HG03520 (cell line): ENCODE measurements at regions not wholly inside any gene's neighbourhood (a gene's known extent, or its start where the extent isn't known, plus 50 kb on each side); places are given as distances from the start of the nearest gene placed in this dataset.

ENCODE experiments used
- ATAC-seq: cut with Tn5 transposase; IDR thresholded peaks from one replicate; pipeline ENCODE4 v1.9.1; 2021; ENCODE audit warnings: mild to moderate bottlenecking, moderate library complexity; ENCODE audit not compliant: unreplicated experiment

GRCh38 chr15:69955240-69955894, 142.3 kb downstream of the TLE3 start:
- no peak for ATAC-seq

- ATAC-seq: no peak
Observed at GRCh38 chr15:69956417-69956816, 141.3 kb downstream of the TLE3 start.

DNA sequence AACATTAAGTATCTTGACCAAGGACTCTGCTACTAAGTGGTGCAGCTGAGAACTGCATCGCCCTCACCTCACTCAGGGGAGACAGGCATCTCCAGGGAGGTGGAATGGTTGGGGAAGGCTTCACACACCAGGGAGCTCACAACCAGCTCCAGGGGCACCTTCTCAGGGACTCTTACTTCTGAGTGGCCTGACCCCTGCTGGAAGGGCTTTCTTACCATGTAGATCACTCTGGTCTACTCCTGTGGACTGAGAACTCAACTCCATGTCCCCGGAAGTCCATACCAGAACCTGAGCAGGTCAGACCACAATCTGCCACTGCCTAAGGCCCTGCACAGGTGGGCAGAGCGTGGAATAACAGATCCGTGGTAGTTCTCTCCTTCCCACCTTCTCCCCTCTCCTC, 140.5 kb downstream of the TLE3 start:
- ATAC-seq: no peak

DNA sequence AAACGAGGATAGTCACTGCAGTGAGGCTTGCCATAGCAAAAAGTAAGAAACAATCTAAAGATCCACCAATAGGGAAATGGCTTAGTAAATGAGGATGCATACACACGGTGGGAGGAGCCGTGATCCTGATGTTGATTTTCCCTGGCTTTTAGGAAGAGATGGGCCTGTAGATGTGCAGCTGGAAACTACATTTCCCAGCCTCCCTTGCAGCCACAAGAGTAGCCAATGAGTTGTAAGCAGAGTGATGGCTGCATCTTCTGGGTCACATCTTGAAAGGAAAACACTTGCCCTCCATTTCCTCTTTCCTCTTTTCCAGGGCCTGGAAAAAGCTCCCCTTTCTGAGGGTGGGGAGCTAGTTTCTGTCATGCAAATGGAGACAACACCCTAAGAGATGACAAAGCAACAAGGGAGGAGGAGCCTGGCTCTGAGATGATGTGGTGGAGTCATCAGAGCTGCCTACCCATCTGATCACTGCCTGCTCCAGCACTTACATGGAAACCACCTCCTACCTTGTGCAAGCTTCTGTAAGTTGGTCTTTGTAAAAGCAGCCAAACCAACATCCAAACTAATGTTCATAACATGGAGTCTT, 139.1 kb downstream of the TLE3 start:
- ATAC-seq: no peak

DNA sequence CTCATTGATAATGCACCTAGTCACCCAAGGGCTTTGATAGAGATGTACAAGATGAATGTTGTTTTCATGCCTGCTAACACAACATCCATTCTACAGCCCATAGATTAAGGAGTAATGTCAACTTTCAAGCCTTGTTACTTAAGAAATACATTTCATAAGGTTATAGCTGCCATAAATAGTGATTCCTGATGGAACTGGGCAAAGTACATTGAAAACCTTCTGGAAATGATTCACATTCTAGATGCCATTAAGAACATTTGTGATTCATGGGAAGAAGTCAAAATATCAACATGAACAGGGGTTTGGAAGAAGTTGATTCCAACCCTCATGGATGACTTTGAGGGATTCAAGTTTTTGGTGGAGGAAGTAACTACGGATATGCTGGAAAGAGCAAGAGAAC, 135.2 kb downstream of the TLE3 start:
- no peak for ATAC-seq

GRCh38 chr15:69963385-69963784, 134.3 kb downstream of the TLE3 start:
- no peak for ATAC-seq

DNA sequence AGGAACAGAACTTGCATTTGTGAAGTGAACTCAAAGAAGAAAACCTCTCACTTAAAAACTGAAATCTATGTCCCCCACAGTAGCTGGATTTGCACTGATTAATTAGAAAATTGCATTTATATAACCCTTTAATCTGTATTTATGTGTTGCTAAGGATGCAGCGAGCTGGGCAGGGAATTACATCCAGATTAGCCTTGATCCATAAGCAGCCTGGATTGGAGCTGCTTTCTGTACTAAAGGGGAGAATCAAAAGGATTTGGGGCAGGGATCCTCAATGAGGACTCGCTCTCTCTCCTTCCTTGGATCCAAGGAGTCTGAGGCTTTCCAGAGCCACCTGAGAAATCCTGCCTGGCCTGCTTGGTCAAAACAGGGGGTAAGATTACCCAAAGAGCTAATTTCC, 125.9 kb downstream of the TLE3 start:
- ATAC-seq: no peak

GRCh38 chr15:69972436-69972835, 125.3 kb downstream of the TLE3 start:
- no peak for ATAC-seq

- no peak for ATAC-seq
Observed at GRCh38 chr15:69973102-69973714, 124.5 kb downstream of the TLE3 start.

DNA sequence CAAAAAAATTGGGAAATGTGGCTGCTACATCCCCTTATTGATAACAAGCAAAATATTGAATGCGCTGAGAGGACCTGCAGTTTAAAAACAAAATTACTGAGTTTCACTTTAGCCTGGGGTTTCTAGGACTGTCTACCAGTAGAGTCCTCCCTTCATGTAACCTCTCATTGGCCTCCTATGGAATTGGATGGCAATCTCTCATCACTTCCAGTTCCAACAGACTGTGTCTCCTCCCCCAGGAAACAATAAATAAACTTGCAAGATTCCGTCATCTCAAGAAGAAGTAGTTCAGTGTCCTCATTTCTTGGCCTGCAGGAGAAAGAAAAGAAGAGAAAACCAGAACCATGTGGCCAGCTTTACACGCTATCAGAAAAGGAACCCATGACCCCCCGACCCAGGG, 123.8 kb downstream of the TLE3 start:
- no peak for ATAC-seq

- no peak for ATAC-seq
Observed at GRCh38 chr15:69974321-69974720, 123.4 kb downstream of the TLE3 start.

DNA sequence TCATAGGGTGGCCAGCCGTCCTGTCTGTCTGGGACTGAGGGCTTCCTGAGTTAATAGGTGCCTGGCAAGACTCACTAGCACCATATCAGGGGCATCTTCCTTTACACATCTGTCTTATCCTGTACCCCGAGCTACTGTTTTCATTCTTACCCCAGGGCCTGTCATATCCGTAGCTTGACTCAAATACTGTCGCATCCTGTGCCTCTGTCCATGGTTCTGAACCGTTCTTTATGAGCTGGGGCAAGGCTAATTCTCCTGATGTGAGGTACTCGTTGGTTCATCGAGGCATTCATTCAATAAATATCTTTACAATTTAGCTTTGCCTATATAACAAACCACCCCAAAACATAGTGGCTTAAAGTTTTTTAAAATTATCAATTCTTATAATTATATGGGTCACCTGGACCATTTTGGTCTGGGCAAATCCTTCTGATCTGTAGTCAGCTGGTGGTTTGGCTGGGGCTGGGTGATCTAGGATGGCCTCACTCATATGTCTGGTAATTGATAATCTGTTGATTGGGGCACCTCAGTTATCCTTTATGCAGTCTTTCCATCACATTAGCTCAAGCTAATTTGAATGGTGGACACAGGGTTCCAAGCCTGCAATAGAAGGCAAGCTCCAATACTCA, 121.2 kb downstream of the TLE3 start:
- ATAC-seq: no peak

GRCh38 chr15:69978603-69979002, 119.1 kb downstream of the TLE3 start:
- ATAC-seq: no peak

DNA sequence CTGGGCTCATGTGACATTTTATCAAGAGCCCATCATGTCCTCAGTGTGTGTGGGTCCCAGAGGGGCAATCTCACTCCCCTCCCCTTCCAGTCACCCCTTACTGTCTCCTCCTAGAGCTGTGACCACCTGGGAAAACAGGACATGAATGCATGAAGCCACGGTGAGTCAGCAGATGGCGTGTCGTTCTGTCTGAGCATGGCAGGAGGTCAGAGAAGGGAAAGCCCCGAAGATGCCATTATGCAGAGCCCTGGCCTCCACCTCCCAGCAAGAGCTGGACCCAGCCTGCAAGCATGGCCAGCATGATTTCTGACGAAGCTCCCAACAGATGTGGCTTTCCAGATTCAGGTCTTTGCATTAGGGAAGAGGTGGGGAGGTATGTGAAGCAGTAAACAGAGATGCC, 118.5 kb downstream of the TLE3 start:
- peak; percentile 40 for ATAC-seq

GRCh38 chr15:69979783-69980182, 117.9 kb downstream of the TLE3 start:
- ATAC-seq: peak; percentile 85

GRCh38 chr15:69980341-69981059, 117.2 kb downstream of the TLE3 start:
- no peak for ATAC-seq

- no peak for ATAC-seq
Observed at GRCh38 chr15:69982037-69982436, 115.7 kb downstream of the TLE3 start.

DNA sequence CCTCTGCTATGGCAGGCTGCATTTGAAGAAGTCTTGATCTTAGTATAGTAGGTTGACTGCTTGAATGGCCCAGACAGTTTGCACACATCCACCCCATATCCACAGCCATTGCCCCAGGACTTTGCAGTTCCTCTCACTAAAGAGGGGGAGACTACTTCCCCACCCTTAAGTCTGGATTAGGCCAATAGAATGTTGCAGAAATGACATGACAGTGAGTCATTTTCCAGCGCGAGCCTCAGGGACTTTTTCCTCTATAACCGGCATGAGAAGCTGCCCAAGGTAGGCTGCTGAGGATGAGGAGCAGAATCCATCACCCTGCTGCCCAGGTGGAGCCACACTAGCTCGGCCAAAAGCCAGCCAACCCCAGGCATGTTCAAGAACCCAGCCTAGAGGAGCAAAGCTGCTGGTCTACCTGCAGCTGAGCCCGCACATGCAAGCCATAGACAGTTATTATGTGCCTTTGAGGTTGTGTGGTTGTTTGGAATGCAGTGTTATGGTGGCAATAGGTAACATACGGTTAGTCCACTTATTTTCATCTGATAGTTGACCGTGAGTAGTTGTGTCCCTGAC, 113.9 kb downstream of the TLE3 start:
- no peak for ATAC-seq

- no peak for ATAC-seq
Observed at GRCh38 chr15:69987492-69988489, 109.9 kb downstream of the TLE3 start.
